Stomach (tissue), 8 donors: ENCODE measurements at regions not wholly inside any gene's neighbourhood (a gene's known extent, or its start where the extent isn't known, plus 50 kb on each side); places are given as distances from the start of the nearest gene placed in this dataset.
A peak's percentile ranks its signal among the peaks of the same experiment; 100 is the strongest.

ENCODE experiments used
- DNase-seq, 2 donors: peaks; one replicate each; pipeline versions ENCODE4 v3.0.0 to v3.0.0-alpha.2; 2013 to 2019
- H3K27ac ChIP-seq, 5 donors: fragments of 200-600 bp in 4 of 5; sonication (generic) in 4 of 5; one replicate each; pipeline ENCODE4 v1.5.1; 2013 to 2019; ENCODE audit warnings: mild to moderate bottlenecking in 1 of 5, moderate library complexity in 1 of 5
- H3K27me3 ChIP-seq, 3 donors: fragments of 200-600 bp; sonication (generic); one replicate each; pipeline ENCODE4 v1.5.1; 2017 to 2019; ENCODE audit warnings: mixed run types in 1 of 3
- H3K36me3 ChIP-seq, 4 donors: fragments of 200-600 bp; sonication (generic); 1 replicate in 3 of 4; 2 replicates in 1 of 4; pipeline ENCODE4 v1.5.1; 2016 to 2019
- H3K4me1 ChIP-seq, 4 donors: fragments of 200-600 bp; sonication (generic); one replicate each; pipeline ENCODE4 v1.5.1; 2016 to 2019
- H3K4me3 ChIP-seq, 4 donors: fragments of 200-600 bp; sonication (generic) in 3 of 4; one replicate each; pipeline ENCODE4 v1.5.1; 2016 to 2019; ENCODE audit warnings: mild to moderate bottlenecking in 1 of 4
- H3K9me3 ChIP-seq, 4 donors: fragments of 200-600 bp; sonication (generic); one replicate each; pipeline ENCODE4 v1.5.1; 2016 to 2019
- CTCF ChIP-seq, 7 experiments: fragments of 450-650 bp in 4 of 7; fragments of 200-600 bp in 3 of 7; sonication (generic) in 3 of 7; IDR thresholded peaks; one replicate each; pipeline ENCODE4 v1.5.1; 2016 to 2019; ENCODE audit warnings: antibody characterized with exemption in 7 of 7, control low read depth in 2 of 7, mild to moderate bottlenecking in 1 of 7
- EP300 ChIP-seq: sonication (generic); formaldehyde crosslinking; IDR thresholded peaks from one replicate; pipeline ENCODE4 v1.6.1; 2017; ENCODE audit warnings: antibody characterized with exemption
- POLR2A ChIP-seq, 4 donors: fragments of 450-650 bp; IDR thresholded peaks; one replicate each; pipeline ENCODE4 v1.6.1; 2016; ENCODE audit warnings: antibody characterized with exemption in 4 of 4, control low read depth in 2 of 4, mild to moderate bottlenecking in 1 of 4, moderate library complexity in 1 of 4
- POLR2AphosphoS5 ChIP-seq, 3 donors: sonication (generic); formaldehyde crosslinking; IDR thresholded peaks; one replicate each; pipeline ENCODE4 v1.6.1; 2016; ENCODE audit warnings: antibody characterized with exemption in 3 of 3
- WGBS, 5 donors: extraction: QIAGEN DNeasy Blood & Tissue Kit in 3 of 5; methylation state at CpG; one replicate each; pipeline versions ENCODE4 v1.1.5 to v1.1.7; 2013 to 2018; 5-methylcytosine and 5-hydroxymethylcytosine counted together
- intact Hi-C: fragments of 100-400 bp; cut with DNase I; formaldehyde crosslinking; loops from one replicate; pipeline ENCODE4 v1.15.1; 2023; ENCODE audit warnings: low total_unique reads
- donor health status: healthy with polysubstance abuse.
- donor health status: Bipolar disorder and iron deficiency.
- donor health status: healthy.

DNA sequence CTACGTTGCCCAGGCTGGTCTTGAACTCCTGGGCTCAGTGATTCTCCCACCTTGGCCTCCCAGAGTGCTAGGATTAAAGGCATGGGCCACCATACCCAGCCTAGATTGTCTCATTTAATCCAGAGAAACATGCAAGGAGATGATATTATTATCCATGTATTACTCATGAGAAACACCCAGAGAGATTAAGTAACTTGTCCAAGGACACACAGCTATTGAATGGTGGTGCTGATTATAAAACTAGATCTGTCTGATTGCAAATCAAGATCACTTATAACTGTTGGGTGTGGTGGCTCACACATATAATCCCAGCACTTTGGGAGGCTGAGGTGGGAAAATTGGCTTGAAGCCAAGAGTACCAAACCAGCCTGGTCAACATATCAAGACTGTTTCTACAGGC lies 94.4 kb upstream of the ZNF217 start:
- Histone ChIP-seq H3K27ac (no peak overlapping the region), H3K36me3 (no peaks in the 10 kb centered on the region), H3K9me3 (no peaks in the 10 kb centered on the region), H3K27me3 (no peaks in the 10 kb centered on the region), H3K4me3 (no peak overlapping the region), H3K4me1 (peaks cover 0 to 8% (median 2%) of the 10 kb centered on the region in 4 donors)
- WGBS, 5 donors, result 48 to 100% (median 97%) methylated on average over 1 of the region's 1 CpG
- TF ChIP-seq EP300, result no peak
- no peak for DNase-seq
- intact Hi-C loops, result no loop called here

DNA sequence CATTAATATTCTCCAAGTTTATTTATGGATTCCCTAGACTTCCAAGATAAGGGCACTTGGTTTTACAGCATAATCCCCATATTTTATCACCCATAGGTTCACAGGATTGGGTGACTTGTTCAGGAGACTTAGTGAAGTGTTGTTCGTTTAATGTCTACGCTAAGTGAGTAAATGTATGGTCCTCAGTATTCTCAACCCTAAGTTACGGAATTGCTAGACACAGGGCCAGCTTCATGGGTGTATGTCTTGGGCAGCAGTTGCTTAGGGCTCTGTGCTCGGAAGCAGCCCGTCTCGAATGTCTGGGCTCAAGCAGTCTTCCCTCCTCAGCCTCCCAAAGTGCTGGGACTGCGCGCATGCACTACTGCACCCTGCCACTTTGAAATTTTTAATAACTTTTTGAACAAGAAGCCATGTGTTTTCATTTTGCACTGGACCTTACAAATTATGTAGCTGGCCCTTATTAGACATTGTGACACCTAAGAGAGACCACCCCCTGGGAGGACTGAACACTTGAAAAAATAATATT lies 91.5 kb upstream of the ZNF217 start:
- Histone ChIP-seq H3K9me3 (no peaks in the 10 kb centered on the region), H3K4me3 (no peak overlapping the region), H3K27ac (no peak overlapping the region), H3K36me3 (no peaks in the 10 kb centered on the region), H3K27me3 (no peaks in the 10 kb centered on the region), H3K4me1 (peaks cover 0 to 13% (median 2%) of the 10 kb centered on the region in 4 donors)
- no peak for TF ChIP-seq POLR2A (IDR thresholded peaks at IDR 0.05)
- TF ChIP-seq POLR2AphosphoS5 (IDR thresholded peaks at IDR 0.05), result no peak
- TF ChIP-seq CTCF (IDR thresholded peaks at IDR 0.05), result no peak
- no peak for TF ChIP-seq EP300
- DNase-seq, result no peak
- intact Hi-C loops, result no loop called here
- WGBS, 5 donors, result 96 to 98% (median 97%) methylated on average over 8 of the region's 8 CpGs

DNA sequence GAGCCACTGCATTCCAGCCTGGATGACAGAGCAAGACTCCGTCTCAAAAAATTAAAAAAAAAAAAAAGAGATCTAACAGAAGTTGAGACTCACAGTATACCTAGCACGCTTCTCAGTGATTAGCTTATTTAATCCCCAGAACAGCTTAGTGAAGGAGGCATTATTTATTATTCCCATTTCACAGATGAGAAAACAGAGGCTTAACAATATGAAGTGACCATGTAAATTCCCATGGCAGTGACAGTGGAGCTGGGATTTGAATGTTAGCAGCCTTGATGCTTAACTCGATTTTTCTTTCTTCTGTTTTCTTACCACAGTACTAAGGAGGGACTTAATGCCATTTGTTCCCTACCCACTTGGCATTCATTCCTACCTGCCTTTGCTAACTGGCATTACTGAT lies 89.9 kb upstream of the ZNF217 start:
- no peak for TF ChIP-seq POLR2A (IDR thresholded peaks at IDR 0.05)
- no peak for TF ChIP-seq EP300
- no peak for TF ChIP-seq POLR2AphosphoS5 (IDR thresholded peaks at IDR 0.05)
- no peak for TF ChIP-seq CTCF (IDR thresholded peaks at IDR 0.05)
- no peak for DNase-seq
- WGBS, 5 donors, result 90 to 96% (median 95%) methylated on average over 3 of the region's 3 CpGs
- intact Hi-C loops, result no loop called here
- Histone ChIP-seq H3K4me3 (no peak overlapping the region), H3K4me1 (peaks cover 9 to 29% (median 16%) of the 10 kb centered on the region in 4 donors), H3K9me3 (no peaks in the 10 kb centered on the region), H3K36me3 (no peaks in the 10 kb centered on the region), H3K27me3 (no peaks in the 10 kb centered on the region), H3K27ac (no peak overlapping the region)

- Histone ChIP-seq H3K27me3 (no peaks in the 10 kb centered on the region), H3K4me1 (peaks cover 21 to 44% (median 28%) of the 10 kb centered on the region in 4 donors), H3K9me3 (no peaks in the 10 kb centered on the region), H3K27ac (peak overlapping the region in 2 of 5 donors; percentile 7 to 24), H3K36me3 (no peaks in the 10 kb centered on the region), H3K4me3 (no peak overlapping the region)
- TF ChIP-seq POLR2A (IDR thresholded peaks at IDR 0.05) (no peak), POLR2AphosphoS5 (IDR thresholded peaks at IDR 0.05) (peak in 2 of 3 donors; percentile 3 to 36), EP300 (no peak), CTCF (IDR thresholded peaks at IDR 0.05) (no peak)
- peak; percentile 41 to 49 for DNase-seq
- intact Hi-C loops, result no loop called here
- WGBS, 5 donors, result 53 to 75% (median 60%) methylated on average over 17 of the region's 17 CpGs
These were observed 87.9 kb upstream of the ZNF217 start for GRCh38 chr20:53681352-53682212.
